ENCODE measurements at regions not wholly inside any gene's neighbourhood (a gene's known extent, or its start where the extent isn't known, plus 50 kb on each side); places are given as distances from the start of the nearest gene placed in this dataset.

- Histone ChIP-seq H3K27ac (no peak overlapping the region), H3K9me3 (ENCODE audit: severe bottlenecking) (peaks cover 2% of the 10 kb centered on the region), H3K4me3 (ENCODE audit: low read depth, low read length) (no peak overlapping the region), H3K27me3 (ENCODE audit: insufficient read depth, low read depth, severe bottlenecking) (no peaks in the 10 kb centered on the region), H3K36me3 (no peaks in the 10 kb centered on the region)
- DNase-seq, result no peak
- TF ChIP-seq, protein P1, sequence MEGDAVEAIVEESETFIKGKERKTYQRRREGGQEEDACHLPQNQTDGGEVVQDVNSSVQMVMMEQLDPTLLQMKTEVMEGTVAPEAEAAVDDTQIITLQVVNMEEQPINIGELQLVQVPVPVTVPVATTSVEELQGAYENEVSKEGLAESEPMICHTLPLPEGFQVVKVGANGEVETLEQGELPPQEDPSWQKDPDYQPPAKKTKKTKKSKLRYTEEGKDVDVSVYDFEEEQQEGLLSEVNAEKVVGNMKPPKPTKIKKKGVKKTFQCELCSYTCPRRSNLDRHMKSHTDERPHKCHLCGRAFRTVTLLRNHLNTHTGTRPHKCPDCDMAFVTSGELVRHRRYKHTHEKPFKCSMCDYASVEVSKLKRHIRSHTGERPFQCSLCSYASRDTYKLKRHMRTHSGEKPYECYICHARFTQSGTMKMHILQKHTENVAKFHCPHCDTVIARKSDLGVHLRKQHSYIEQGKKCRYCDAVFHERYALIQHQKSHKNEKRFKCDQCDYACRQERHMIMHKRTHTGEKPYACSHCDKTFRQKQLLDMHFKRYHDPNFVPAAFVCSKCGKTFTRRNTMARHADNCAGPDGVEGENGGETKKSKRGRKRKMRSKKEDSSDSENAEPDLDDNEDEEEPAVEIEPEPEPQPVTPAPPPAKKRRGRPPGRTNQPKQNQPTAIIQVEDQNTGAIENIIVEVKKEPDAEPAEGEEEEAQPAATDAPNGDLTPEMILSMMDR (IDR thresholded peaks at IDR 0.05; ENCODE audit: low read depth, low read length), result no peak
These were observed 72.5 kb upstream of the IRX3 start for GRCh38 chr16:54359081-54359480.

- TF ChIP-seq, protein P1 (IDR thresholded peaks at IDR 0.05; ENCODE audit: low read depth, low read length), result no peak
- H3K27ac ChIP-seq, result no peak overlapping the region
- no peaks in the 10 kb centered on the region for H3K36me3 ChIP-seq
- peaks cover 2% of the 10 kb centered on the region for H3K9me3 ChIP-seq (ENCODE audit: severe bottlenecking)
- no peak for DNase-seq
- H3K4me3 ChIP-seq (ENCODE audit: low read depth, low read length), result no peak overlapping the region
- H3K27me3 ChIP-seq (ENCODE audit: insufficient read depth, low read depth, severe bottlenecking), result no peaks in the 10 kb centered on the region
These were observed 69.8 kb upstream of the IRX3 start for GRCh38 chr16:54356391-54356790.

DNA sequence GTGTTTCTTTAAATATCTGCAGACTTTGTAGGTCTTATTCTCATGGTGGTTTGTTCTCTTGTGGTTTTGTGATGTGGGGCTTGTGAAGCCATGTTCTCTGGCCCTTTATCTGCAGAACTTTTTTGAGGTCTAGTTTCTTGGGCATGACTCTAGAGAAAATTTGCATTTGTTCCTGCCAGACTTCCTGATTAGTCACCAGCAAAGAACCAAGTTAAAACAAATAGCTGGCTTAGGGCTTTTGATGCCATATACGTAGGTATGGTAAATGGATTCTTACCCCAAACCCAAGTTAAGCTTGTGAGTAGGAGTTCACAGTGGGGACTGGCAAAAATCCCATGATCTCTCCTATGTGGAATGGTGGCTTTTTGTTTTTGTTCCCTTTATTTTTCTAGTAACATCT is 68.7 kb upstream of the IRX3 start:
- Histone ChIP-seq H3K36me3 (no peaks in the 10 kb centered on the region), H3K9me3 (ENCODE audit: severe bottlenecking) (peaks cover 2% of the 10 kb centered on the region), H3K27me3 (ENCODE audit: insufficient read depth, low read depth, severe bottlenecking) (no peaks in the 10 kb centered on the region), H3K4me3 (ENCODE audit: low read depth, low read length) (no peak overlapping the region), H3K27ac (no peak overlapping the region)
- TF ChIP-seq, protein P1 (IDR thresholded peaks at IDR 0.05; ENCODE audit: low read depth, low read length), result no peak
- no peak for DNase-seq

DNA sequence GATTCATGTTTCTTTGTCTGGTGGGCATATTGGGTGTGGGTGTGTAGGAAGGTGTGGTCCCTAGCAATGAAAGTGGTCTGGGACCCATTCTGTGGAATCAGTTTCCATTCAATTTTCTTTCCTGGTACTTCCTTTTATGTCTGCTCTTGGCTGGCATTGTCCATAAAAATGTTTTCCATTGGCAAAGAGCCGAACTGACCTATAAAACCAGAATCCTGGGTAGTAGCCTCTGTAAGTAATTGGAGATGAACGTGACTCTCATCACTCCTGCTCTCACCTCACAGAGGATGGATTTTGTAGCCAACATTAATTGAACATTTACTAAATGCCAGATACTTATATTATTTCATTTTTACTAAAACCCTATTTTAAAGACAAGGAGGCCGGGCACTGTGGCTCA is 66.5 kb upstream of the IRX3 start:
- Histone ChIP-seq H3K36me3 (no peaks in the 10 kb centered on the region), H3K9me3 (ENCODE audit: severe bottlenecking) (peaks cover 2% of the 10 kb centered on the region)
- TF ChIP-seq, protein P1 (IDR thresholded peaks at IDR 0.05; ENCODE audit: low read depth, low read length), result no peak

GRCh38 chr16:54351171-54351570 is 64.6 kb upstream of the IRX3 start:
- Histone ChIP-seq H3K36me3 (no peaks in the 10 kb centered on the region), H3K27me3 (ENCODE audit: insufficient read depth, low read depth, severe bottlenecking) (no peaks in the 10 kb centered on the region), H3K4me3 (ENCODE audit: low read depth, low read length) (no peak overlapping the region), H3K9me3 (ENCODE audit: severe bottlenecking) (peaks cover 2% of the 10 kb centered on the region), H3K27ac (no peak overlapping the region)
- TF ChIP-seq, protein P1 (IDR thresholded peaks at IDR 0.05; ENCODE audit: low read depth, low read length), result no peak
- DNase-seq, result peak; percentile 26

More for the DNA sequence above, 66.5 kb upstream of the IRX3 start:
- H3K27ac ChIP-seq, result no peak overlapping the region
- H3K4me3 ChIP-seq (ENCODE audit: low read depth, low read length), result no peak overlapping the region
- no peak for DNase-seq
- no peaks in the 10 kb centered on the region for H3K27me3 ChIP-seq (ENCODE audit: insufficient read depth, low read depth, severe bottlenecking)

DNA sequence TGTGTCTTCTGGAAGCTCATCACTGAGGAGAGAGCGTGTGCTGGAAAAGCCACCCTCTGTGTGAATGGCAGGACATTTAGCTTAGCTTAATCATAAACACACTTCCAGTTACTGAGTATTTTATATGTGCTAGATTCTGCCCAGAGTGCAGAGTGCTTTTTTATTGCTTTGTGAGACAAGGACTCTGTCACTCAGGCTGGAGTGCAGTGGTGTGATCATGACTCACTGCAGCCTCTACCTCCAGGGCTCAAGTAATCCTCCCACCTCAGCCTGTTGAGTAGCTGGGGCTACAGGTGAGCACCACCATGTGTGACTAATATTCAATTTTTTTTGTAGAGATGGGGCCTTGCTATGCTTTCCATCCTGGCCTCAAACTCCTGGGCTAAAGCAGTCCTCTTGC is 61.4 kb upstream of the IRX3 start:
- no peak for DNase-seq
- H3K27ac ChIP-seq, result no peak overlapping the region
- no peak overlapping the region for H3K4me3 ChIP-seq (ENCODE audit: low read depth, low read length)
- no peaks in the 10 kb centered on the region for H3K27me3 ChIP-seq (ENCODE audit: insufficient read depth, low read depth, severe bottlenecking)
- TF ChIP-seq, protein P1 (IDR thresholded peaks at IDR 0.05; ENCODE audit: low read depth, low read length), result no peak
- H3K36me3 ChIP-seq, result no peaks in the 10 kb centered on the region
- no peaks in the 10 kb centered on the region for H3K9me3 ChIP-seq (ENCODE audit: severe bottlenecking)
